ENCODE measurements at regions not wholly inside any gene's neighbourhood (a gene's known extent, or its start where the extent isn't known, plus 50 kb on each side); places are given as distances from the start of the nearest gene placed in this dataset.

DNA sequence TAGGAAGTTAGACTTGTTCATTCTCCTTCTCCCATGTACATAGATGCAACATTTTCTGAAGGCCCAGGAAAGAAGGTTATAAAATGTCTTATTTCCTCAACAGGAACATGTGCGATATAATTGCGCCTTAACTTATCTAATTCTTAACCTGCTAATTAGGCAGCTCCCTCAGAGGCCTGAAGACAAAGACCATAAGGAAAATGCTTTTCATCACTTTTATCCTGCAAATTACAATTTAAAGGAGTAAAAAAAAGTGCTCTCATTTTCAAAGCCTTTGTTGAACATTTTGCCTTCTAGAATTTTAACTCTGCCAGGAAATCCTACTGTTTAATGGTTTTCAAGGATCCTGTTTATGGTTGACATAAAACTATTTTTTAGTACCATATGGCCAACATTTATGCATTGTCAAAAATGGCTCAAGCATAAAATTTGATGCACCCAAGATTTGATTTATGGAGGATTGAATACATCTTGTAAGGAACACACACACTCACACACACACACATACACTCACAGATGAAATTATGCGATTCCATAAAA is 660.4 kb upstream of the TMEM132C start:
- no peak for TF ChIP-seq POLR2AphosphoS5 (IDR thresholded peaks at IDR 0.05)
- TF ChIP-seq, protein P1, sequence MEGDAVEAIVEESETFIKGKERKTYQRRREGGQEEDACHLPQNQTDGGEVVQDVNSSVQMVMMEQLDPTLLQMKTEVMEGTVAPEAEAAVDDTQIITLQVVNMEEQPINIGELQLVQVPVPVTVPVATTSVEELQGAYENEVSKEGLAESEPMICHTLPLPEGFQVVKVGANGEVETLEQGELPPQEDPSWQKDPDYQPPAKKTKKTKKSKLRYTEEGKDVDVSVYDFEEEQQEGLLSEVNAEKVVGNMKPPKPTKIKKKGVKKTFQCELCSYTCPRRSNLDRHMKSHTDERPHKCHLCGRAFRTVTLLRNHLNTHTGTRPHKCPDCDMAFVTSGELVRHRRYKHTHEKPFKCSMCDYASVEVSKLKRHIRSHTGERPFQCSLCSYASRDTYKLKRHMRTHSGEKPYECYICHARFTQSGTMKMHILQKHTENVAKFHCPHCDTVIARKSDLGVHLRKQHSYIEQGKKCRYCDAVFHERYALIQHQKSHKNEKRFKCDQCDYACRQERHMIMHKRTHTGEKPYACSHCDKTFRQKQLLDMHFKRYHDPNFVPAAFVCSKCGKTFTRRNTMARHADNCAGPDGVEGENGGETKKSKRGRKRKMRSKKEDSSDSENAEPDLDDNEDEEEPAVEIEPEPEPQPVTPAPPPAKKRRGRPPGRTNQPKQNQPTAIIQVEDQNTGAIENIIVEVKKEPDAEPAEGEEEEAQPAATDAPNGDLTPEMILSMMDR (IDR thresholded peaks at IDR 0.05), result no peak
- TF ChIP-seq POLR2A (IDR thresholded peaks at IDR 0.05), result no peak

Measured in prostate gland (tissue), 2 donors.